HG03097 (cell line): ENCODE measurements at regions not wholly inside any gene's neighbourhood (a gene's known extent, or its start where the extent isn't known, plus 50 kb on each side); places are given as distances from the start of the nearest gene placed in this dataset.

Experiments used
- ATAC-seq: cut with Tn5 transposase; IDR thresholded peaks from one replicate; pipeline ENCODE4 v1.9.1; 2021; ENCODE audit not compliant: unreplicated experiment, low FRiP score

DNA sequence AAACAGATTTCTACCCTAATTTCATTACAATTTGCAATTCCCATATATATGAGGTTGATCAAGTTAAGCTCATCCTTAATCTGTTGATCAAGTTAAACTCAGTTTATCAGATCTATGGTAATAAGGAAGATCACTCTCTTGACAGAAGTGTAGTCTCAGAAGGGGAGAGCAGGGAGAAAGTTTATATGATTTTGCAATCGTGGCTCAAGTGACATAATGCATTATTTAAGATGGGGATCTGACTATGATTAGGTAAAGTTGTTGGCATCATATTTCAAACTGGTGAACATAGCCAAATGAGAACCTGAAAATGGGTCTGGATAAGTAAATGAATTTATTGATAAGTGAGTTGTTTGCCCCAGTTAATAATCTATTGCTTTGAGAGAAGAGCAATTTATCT lies 995.3 kb downstream of the OTOL1 start:
- ATAC-seq: no peak

DNA sequence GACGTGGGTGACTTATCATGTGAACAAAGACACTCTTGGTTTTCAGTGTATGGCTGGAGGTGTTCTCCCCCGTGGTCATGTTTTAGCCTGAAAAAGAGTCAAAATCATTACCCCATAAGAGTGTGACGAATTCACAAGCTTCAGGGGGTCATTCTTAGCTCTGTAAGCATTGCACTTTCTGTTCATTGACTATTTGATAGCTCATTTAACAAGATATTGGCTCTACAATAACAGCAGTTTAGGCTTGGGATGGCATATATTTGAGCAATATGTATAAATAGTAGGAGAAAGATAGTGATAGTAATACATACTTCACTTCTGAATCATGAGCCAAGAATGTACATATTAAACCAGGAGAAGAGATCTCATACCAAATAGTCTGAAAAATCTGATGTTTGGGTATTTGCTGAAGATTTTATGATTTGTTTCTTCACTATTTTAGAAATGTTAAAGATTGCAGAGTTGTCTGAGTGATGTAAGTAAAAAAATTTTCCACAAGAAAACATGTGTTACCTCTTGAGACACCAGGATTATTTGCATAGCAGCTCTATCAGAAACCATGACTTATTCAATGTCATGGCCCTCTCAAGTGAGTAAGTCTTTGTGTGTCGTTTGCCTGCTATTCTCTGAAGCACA lies 996.0 kb downstream of the OTOL1 start:
- ATAC-seq: no peak

GRCh38 chr3:162498626-162499025 lies 1002.0 kb downstream of the OTOL1 start:
- no peak for ATAC-seq

GRCh38 chr3:162507397-162507796 lies 1010.8 kb downstream of the OTOL1 start:
- ATAC-seq: no peak

DNA sequence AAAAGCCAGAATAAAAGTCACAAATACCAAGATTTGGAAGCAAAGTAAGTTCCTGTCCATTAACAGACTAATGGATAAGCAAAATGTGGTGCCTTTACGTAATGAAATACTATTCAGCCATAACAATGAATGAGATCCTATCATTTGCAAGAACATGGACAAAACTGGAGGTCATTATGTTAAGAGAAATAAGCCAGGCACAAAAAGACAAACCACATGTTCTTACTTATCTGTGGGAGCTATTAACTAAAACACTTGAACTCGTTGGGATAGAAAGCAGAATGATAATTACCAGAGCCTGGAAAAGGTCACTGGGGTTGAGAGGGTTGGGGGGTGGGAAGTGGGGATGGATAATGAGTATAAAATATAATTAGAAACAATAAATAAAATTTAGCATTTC lies 1015.9 kb downstream of the OTOL1 start:
- ATAC-seq: no peak

- no peak for ATAC-seq
Measured at GRCh38 chr3:162517110-162517509, 1020.5 kb downstream of the OTOL1 start.

GRCh38 chr3:162521669-162522068 lies 1025.1 kb downstream of the OTOL1 start:
- ATAC-seq: no peak

- ATAC-seq: no peak
Measured at GRCh38 chr3:162525066-162525742, 1028.6 kb downstream of the OTOL1 start.

DNA sequence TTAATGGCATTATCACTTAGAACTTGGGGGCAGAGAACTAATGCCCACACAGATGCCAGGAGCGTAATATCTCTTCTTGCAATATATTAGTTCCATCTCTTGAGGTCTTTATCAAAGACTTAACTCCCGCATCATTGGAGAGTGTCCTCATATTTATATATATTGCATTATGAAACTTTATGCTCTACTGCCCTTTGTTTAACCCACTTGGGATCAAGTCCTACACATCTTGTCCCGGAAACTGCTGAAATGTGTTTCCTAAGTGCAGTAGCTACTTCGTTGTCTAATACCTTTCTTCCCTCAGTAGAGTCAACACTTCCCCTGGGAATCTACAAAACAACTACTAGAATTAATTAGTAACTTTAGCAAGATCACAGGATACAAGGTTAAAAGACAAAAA lies 1029.2 kb downstream of the OTOL1 start:
- ATAC-seq: no peak

- no peak for ATAC-seq
Measured at GRCh38 chr3:162534431-162534830, 1037.8 kb downstream of the OTOL1 start.

DNA sequence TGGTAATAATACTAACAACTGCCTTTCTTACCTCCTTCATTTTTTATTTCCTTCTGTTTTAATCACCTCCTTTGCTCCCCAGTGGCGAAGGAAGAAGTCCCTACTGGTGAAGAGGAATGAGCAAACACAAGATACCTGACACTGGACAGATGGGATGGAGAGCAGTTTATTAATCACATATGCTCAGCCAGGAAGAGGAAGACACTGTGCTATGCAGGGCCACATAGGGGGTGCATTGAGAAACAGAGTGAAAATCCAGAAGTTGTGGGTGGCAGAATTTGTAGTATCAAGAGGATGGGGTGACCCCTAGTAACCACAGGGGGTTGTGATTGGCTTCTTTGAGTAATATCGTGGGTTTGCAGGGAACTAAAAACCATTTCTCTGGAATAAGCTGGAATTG lies 1041.9 kb downstream of the OTOL1 start:
- ATAC-seq: no peak

DNA sequence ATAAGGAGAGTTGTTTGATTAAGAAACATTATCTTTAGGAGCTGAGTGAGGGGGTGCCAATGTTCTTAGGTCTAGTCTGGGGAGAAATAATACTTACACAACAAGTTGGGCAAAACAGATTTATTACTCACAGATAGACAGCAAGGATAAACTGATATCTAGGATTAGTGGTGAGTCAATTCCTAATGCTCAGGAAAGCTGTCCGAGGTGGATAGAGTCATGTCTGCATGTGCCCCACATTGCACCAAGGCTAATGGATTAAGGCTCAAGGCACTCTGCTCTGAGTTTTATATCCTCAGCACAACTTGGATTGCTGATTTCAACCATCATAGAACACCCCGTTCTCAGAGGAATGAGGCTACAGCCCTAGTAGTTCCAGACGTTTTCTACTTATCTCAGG lies 1042.3 kb downstream of the OTOL1 start:
- no peak for ATAC-seq

DNA sequence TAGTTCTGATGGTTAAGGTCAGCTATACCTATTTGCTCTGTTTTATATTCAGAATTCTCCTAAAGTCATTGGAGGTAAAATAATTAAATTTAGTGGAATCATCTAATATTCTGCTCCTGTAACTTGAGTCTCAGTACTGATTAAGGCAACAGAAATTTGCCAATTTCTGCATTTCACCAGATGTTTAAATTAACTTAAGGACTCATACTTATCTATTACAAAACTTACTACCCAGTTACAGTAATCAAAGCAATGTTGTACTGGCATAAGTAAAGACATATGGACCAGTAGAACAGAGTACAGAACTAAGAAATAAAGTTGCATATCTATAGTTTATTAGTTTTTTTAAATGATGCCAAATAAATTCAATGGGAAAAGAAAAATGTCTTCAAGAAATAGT lies 1043.8 kb downstream of the OTOL1 start:
- ATAC-seq: no peak

DNA sequence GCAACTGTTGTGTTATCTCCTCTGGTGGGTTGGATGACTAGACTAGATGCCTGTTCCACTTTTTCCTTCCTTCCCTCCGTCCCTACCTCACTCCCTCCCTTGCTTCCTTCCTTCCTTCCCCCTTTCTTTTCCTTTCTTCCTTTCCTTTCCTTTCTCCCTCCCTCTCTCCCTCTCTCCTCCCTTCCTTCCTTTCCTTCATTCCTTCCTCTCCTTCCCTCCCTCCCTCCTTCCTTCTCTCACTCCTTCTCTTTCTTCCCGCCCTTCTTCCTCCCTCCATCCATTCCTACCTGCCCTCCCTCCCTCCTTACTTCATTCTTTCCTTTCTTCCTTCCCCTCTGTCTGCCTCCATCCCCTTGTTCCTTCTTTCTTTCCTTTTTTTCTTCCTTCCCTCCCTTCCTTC lies 1045.3 kb downstream of the OTOL1 start:
- ATAC-seq: no peak

DNA sequence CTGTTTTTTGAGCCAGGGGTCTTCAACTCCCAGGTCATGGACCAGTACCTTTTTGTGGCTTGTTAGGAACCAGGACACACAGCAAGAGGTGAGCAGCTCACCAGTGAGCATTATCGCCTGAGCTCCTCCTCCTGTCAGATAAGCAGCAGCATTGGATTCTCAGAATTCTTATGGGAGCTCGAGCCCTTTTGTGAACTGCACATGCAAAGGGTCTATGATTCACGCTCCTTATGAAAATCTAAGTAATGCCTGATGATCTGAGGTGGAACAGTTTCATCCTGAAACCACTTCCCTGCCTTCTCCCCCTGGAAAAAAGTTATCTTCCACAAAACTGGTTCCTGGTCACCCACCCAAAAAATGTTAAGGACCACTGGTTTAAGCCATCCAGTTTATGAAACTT lies 1047.6 kb downstream of the OTOL1 start:
- ATAC-seq: no peak

- no peak for ATAC-seq
Measured at GRCh38 chr3:162546910-162547309, 1050.3 kb downstream of the OTOL1 start.

DNA sequence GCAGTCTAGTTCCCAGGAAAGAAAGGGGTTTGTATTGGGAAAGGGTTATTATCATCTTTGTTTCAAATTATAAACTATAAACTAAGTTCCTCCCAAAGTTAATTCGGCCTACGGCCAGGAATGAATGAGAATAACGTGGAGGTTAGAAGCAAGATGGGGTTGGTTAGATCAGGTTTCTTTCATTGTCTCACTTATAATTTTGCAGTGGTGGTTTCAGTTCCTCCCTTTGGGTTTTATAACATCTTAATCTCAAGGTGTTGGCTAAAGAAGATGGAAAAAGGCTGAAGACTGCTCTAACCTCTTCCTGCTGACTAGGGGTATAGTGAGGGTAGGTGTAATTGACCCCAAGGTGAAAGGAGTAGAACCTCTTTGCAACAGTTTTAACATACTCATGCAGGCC lies 1050.7 kb downstream of the OTOL1 start:
- ATAC-seq: no peak

- ATAC-seq: no peak
Measured at GRCh38 chr3:162555761-162556160, 1059.2 kb downstream of the OTOL1 start.

DNA sequence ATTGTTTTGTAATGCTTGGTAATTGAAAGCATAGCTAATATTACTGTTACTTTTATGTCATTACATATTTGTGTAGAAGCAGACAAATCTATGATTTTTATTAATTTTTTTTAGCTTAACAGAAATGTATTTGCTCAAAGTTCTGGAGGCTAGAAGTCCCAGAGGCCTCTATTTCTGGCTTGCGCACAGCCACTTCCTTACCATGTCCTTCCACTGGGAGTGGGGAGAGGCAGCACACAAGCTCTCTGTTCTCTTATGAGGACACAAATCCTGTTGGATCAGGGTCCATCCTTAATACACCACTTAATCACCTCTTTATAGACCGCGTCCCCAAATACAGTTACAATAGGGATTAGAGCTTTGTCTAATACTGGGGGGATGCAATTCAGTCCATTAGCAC lies 1061.4 kb downstream of the OTOL1 start:
- no peak for ATAC-seq

GRCh38 chr3:162568706-162569105 lies 1072.1 kb downstream of the OTOL1 start:
- ATAC-seq: no peak

- ATAC-seq: no peak
Measured at GRCh38 chr3:162569314-162569713, 1072.7 kb downstream of the OTOL1 start.

GRCh38 chr3:162584986-162585385 lies 1088.4 kb downstream of the OTOL1 start:
- no peak for ATAC-seq

DNA sequence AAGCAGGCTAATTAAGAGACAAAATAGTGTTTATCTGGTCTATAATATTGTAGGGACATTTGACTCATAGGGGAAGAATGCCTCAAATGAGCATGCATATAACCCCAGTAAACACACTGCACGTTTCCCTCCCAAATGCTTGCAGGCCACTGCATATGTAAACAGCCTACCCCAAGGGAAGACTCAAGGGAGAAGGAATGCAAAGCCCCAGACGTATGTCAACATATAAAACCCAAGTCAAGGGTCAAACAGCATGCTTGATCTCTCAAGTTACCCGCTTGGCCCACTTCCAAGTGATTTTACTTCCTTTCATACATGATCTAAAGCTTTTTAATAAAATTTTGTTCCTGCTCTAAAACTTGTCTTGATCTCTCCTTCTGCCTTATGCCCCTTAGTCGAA lies 1090.0 kb downstream of the OTOL1 start:
- no peak for ATAC-seq
